GM19395 (cell line): ENCODE measurements at regions not wholly inside any gene's neighbourhood (a gene's known extent, or its start where the extent isn't known, plus 50 kb on each side); places are given as distances from the start of the nearest gene placed in this dataset.
"Not testable (repeated sequence)": the region's sequence is repeated elsewhere in the genome, so short reads cannot be mapped to it uniquely, and the experiment has no call there.

Source experiments
- ATAC-seq: cut with Tn5 transposase; IDR thresholded peaks from one replicate; pipeline ENCODE4 v1.9.1; 2021; ENCODE audit warnings: mild to moderate bottlenecking, moderate library complexity; ENCODE audit not compliant: unreplicated experiment

GRCh38 chr20:47440857-47441773 lies 60.6 kb upstream of the NCOA3 start:
- ATAC-seq: no peak

GRCh38 chr20:47441774-47442150 lies 59.9 kb upstream of the NCOA3 start:
- no peak for ATAC-seq

GRCh38 chr20:47443060-47443459 lies 58.6 kb upstream of the NCOA3 start:
- not testable (repeated sequence) for ATAC-seq

GRCh38 chr20:47444584-47444983 lies 57.1 kb upstream of the NCOA3 start:
- no peak for ATAC-seq

GRCh38 chr20:47445291-47445690 lies 56.4 kb upstream of the NCOA3 start:
- no peak for ATAC-seq

GRCh38 chr20:47447350-47448296 lies 54.1 kb upstream of the NCOA3 start:
- ATAC-seq: not testable (repeated sequence)

GRCh38 chr20:47448429-47448828 lies 53.3 kb upstream of the NCOA3 start:
- ATAC-seq: no peak

GRCh38 chr20:47451602-47451904 lies 50.1 kb upstream of the NCOA3 start:
- no peak for ATAC-seq
